Caco-2 (cell line): ENCODE measurements at regions not wholly inside any gene's neighbourhood (a gene's known extent, or its start where the extent isn't known, plus 50 kb on each side); places are given as distances from the start of the nearest gene placed in this dataset.
"Not testable (repeated sequence)": the region's sequence is repeated elsewhere in the genome, so short reads cannot be mapped to it uniquely, and the experiment has no call there.

ENCODE experiments used
- BruUV-seq: library from RNA; stranded (reverse); fragments of 400-500 nt; replicated peaks from 2 replicates; lab custom pipeline; 2021; lab: Mats Ljungman, UMichigan
- CTCF ChIA-PET: fragments of 300-600 bp; sonication (Branson Sonifier 250); formaldehyde crosslinking; loops from one replicate; lab custom pipeline; 2022; ENCODE audit warnings: antibody characterized with exemption; lab: Charles Lee
- POLR2A ChIA-PET: fragments of 300-600 bp; sonication (Branson Sonifier 250); formaldehyde crosslinking; loops from one replicate; lab custom pipeline; 2022; ENCODE audit warnings: antibody characterized with exemption; lab: Charles Lee
- DNase-seq, 2 experiments: peaks; one replicate each; pipeline versions ENCODE4 v3.0.0 to v3.0.0-alpha.2; 2020 to 2022
- H3K27me3 ChIP-seq: replicated peaks from 2 replicates; pipeline ENCODE4 v1.6.0; 2011; ENCODE audit warnings: low read length; ENCODE audit not compliant: control insufficient read depth, insufficient read depth
- H3K36me3 ChIP-seq: 2 replicates; pipeline ENCODE4 v1.5.1; 2011; ENCODE audit warnings: low read length; ENCODE audit not compliant: control insufficient read depth, insufficient read depth
- H3K4me1 ChIP-seq: fragments of 250-450 bp; sonication (Bioruptor Pico); 2 replicates; pipeline ENCODE4 v1.5.1; 2020; ENCODE audit warnings: mild to moderate bottlenecking
- H3K4me3 ChIP-seq: 2 replicates; pipeline ENCODE4 v1.5.1; 2011; ENCODE audit warnings: low read depth, mild to moderate bottlenecking, control low read depth, low read length
- H3K9me3 ChIP-seq: fragments of 250-450 bp; sonication (Bioruptor Pico); 2 replicates; pipeline ENCODE4 v1.5.1; 2020; ENCODE audit warnings: mild to moderate bottlenecking, moderate library complexity
- H3K27ac Mint-ChIP-seq: one replicate; pipeline ENCODE4 v1.8.0; 2022; ENCODE audit warnings: mixed read lengths; ENCODE audit not compliant: unreplicated experiment
- H3K27me3 Mint-ChIP-seq: one replicate; pipeline ENCODE4 v1.8.0; 2022; ENCODE audit warnings: mixed read lengths; ENCODE audit not compliant: insufficient read depth, unreplicated experiment
- H3K36me3 Mint-ChIP-seq: one replicate; pipeline ENCODE4 v1.8.0; 2022; ENCODE audit warnings: mild to moderate bottlenecking, mixed read lengths; ENCODE audit not compliant: insufficient read depth, unreplicated experiment
- H3K4me1 Mint-ChIP-seq: one replicate; pipeline ENCODE4 v1.8.0; 2022; ENCODE audit warnings: low read depth, mixed read lengths; ENCODE audit not compliant: unreplicated experiment
- H3K4me3 Mint-ChIP-seq: one replicate; pipeline ENCODE4 v1.8.0; 2022; ENCODE audit warnings: mild to moderate bottlenecking, moderate library complexity, mixed read lengths; ENCODE audit not compliant: unreplicated experiment
- H3K9me3 Mint-ChIP-seq: one replicate; pipeline ENCODE4 v1.8.0; 2022; ENCODE audit warnings: mixed read lengths; ENCODE audit not compliant: unreplicated experiment
- CTCF ChIP-seq, 2 experiments: fragments of 200-600 bp in 1 of 2; IDR thresholded peaks; 1 replicate in 1 of 2; 2 replicates in 1 of 2; pipeline versions ENCODE4 v1.5.1 to v1.8.0; 2011 to 2022; ENCODE audit warnings: antibody characterized with exemption in 1 of 2, control low read depth in 1 of 2, inconsistent platforms in 1 of 2, low read depth in 1 of 2, low read length in 1 of 2, mild to moderate bottlenecking in 1 of 2, moderate library complexity in 1 of 2; ENCODE audit not compliant: insufficient read depth in 1 of 2, severe bottlenecking in 1 of 2, unreplicated experiment in 1 of 2
- intact Hi-C: fragments of 100-400 bp; cut with micrococcal nuclease; formaldehyde crosslinking; loops from one replicate; pipeline ENCODE4 v1.10.0; 2022; ENCODE audit not compliant: unreplicated experiment

- Histone ChIP-seq H3K27me3 (no peaks in the 10 kb centered on the region), H3K4me1 (no peaks in the 10 kb centered on the region), H3K9me3 (no peaks in the 10 kb centered on the region), H3K36me3 (no peaks in the 10 kb centered on the region), H3K4me3 (no peak overlapping the region)
- no peak overlapping the region for H3K27ac Mint-ChIP-seq
- no peaks in the 10 kb centered on the region for H3K9me3 Mint-ChIP-seq
- TF ChIP-seq CTCF (IDR thresholded peaks at IDR 0.05; ENCODE audit: insufficient read depth in 1 of 2, low read depth in 1 of 2, low read length in 1 of 2, severe bottlenecking in 1 of 2, unreplicated experiment in 1 of 2), result no peak
- CTCF ChIA-PET, result no interaction called here
- no peaks in the 10 kb centered on the region for H3K27me3 Mint-ChIP-seq
- H3K36me3 Mint-ChIP-seq, result no peaks in the 10 kb centered on the region
- no peaks in the 10 kb centered on the region for H3K4me1 Mint-ChIP-seq
- no peak overlapping the region for H3K4me3 Mint-ChIP-seq
- no TSS peak for BruUV-seq
- POLR2A ChIA-PET, result no interaction called here
- DNase-seq, result no peak
- intact Hi-C loops, result no loop called here
Observed at GRCh38 chr3:147256739-147257138, 149.6 kb downstream of the ZIC4 start.

- H3K9me3 ChIP-seq, result no peaks in the 10 kb centered on the region
- no peaks in the 10 kb centered on the region for H3K36me3 ChIP-seq
- Mint-ChIP-seq H3K4me3 (no peak overlapping the region), H3K4me1 (no peaks in the 10 kb centered on the region), H3K27ac (no peak overlapping the region), H3K27me3 (no peaks in the 10 kb centered on the region), H3K9me3 (no peaks in the 10 kb centered on the region), H3K36me3 (no peaks in the 10 kb centered on the region)
- ChIA-PET CTCF (no interaction called here), POLR2A (no interaction called here)
- H3K4me1 ChIP-seq, result no peaks in the 10 kb centered on the region
- no TSS peak for BruUV-seq
- intact Hi-C loops, result no loop called here
- no peak for TF ChIP-seq CTCF (IDR thresholded peaks at IDR 0.05; ENCODE audit: insufficient read depth in 1 of 2, low read depth in 1 of 2, low read length in 1 of 2, severe bottlenecking in 1 of 2, unreplicated experiment in 1 of 2)
- DNase-seq, result no peak
- no peak overlapping the region for H3K4me3 ChIP-seq
- H3K27me3 ChIP-seq, result no peaks in the 10 kb centered on the region
Observed at GRCh38 chr3:147246906-147247305, 159.4 kb downstream of the ZIC4 start.

GRCh38 chr3:147245638-147246037 lies 160.7 kb downstream of the ZIC4 start:
- H3K4me3 ChIP-seq, intact Hi-C loops, H3K9me3 Mint-ChIP-seq, H3K4me3 Mint-ChIP-seq, H3K27me3 ChIP-seq, H3K36me3 ChIP-seq, CTCF ChIA-PET, H3K27ac Mint-ChIP-seq, H3K9me3 ChIP-seq, H3K4me1 ChIP-seq, H3K4me1 Mint-ChIP-seq, POLR2A ChIA-PET, DNase-seq, BruUV-seq, H3K36me3 Mint-ChIP-seq, H3K27me3 Mint-ChIP-seq: not testable (repeated sequence)

- POLR2A ChIA-PET, H3K4me1 Mint-ChIP-seq: not testable (repeated sequence)
Observed at GRCh38 chr3:147245022-147245421, 161.3 kb downstream of the ZIC4 start.

More at GRCh38 chr3:147245022-147245421, 161.3 kb downstream of the ZIC4 start:
- H3K4me1 ChIP-seq, H3K36me3 ChIP-seq, H3K27ac Mint-ChIP-seq, CTCF ChIA-PET, H3K36me3 Mint-ChIP-seq, H3K4me3 ChIP-seq, H3K27me3 Mint-ChIP-seq, BruUV-seq, H3K9me3 Mint-ChIP-seq, intact Hi-C loops, H3K27me3 ChIP-seq, H3K9me3 ChIP-seq, DNase-seq, H3K4me3 Mint-ChIP-seq: not testable (repeated sequence)
